Prostate gland (tissue), 2 donors: ENCODE measurements at regions not wholly inside any gene's neighbourhood (a gene's known extent, or its start where the extent isn't known, plus 50 kb on each side); places are given as distances from the start of the nearest gene placed in this dataset.

Experiments
- CTCF ChIP-seq, 4 experiments: fragments of 200-600 bp in 2 of 4; fragments of 450-650 bp in 2 of 4; sonication (generic) in 2 of 4; IDR thresholded peaks; 1 replicate in 3 of 4; 2 replicates in 1 of 4; pipeline ENCODE4 v1.5.1; 2016 to 2019; ENCODE audit warnings: antibody characterized with exemption in 4 of 4, mild to moderate bottlenecking in 2 of 4, moderate library complexity in 2 of 4
- POLR2A ChIP-seq: fragments of 450-650 bp; IDR thresholded peaks from one replicate; pipeline ENCODE4 v1.6.1; 2016; ENCODE audit warnings: antibody characterized with exemption, mild to moderate bottlenecking
- POLR2AphosphoS5 ChIP-seq: sonication (generic); formaldehyde crosslinking; IDR thresholded peaks from one replicate; pipeline ENCODE4 v1.6.1; 2017; ENCODE audit warnings: antibody characterized with exemption

- TF ChIP-seq CTCF (IDR thresholded peaks at IDR 0.05) (peak in 3 of 4 experiments; percentile 36 to 41 (median 37)), POLR2A (no peak), POLR2AphosphoS5 (no peak)
Measured at GRCh38 chr4:167290678-167291077, 56.4 kb upstream of the SPOCK3 start.
